ENCODE measurements at regions not wholly inside any gene's neighbourhood (a gene's known extent, or its start where the extent isn't known, plus 50 kb on each side); places are given as distances from the start of the nearest gene placed in this dataset.

- no peak overlapping the region for H3K4me3 ChIP-seq (ENCODE audit: low read length)
Observed at GRCh38 chr13:81682081-81682630, 1341.2 kb upstream of the SPRY2 start.

GRCh38 chr13:81677857-81678256, 1336.9 kb upstream of the SPRY2 start:
- WGBS (ENCODE audit: insufficient coverage, insufficient read length) = no CpG with 5 or more reads among the region's 2 CpGs
- DNase-seq (ENCODE audit: low read depth, low spot score) = no peak
- Histone ChIP-seq H3K4me3 (ENCODE audit: low read length) (no peak overlapping the region), H3K27me3 (ENCODE audit: control insufficient read depth, insufficient read depth, low read length) (no peaks in the 10 kb centered on the region), H3K9me3 (ENCODE audit: control insufficient read depth, insufficient read depth, low read length) (no peaks in the 10 kb centered on the region), H3K36me3 (ENCODE audit: control insufficient read depth, insufficient read depth, low read length) (no peaks in the 10 kb centered on the region; the same call in 1 of the 2 replicates), H3K4me1 (ENCODE audit: control insufficient read depth, insufficient read depth, low read length) (no peaks in the 10 kb centered on the region), H3K27ac (ENCODE audit: low read length) (no peak overlapping the region)

More at GRCh38 chr13:81682081-81682630, 1341.2 kb upstream of the SPRY2 start:
- no peaks in the 10 kb centered on the region for H3K9me3 ChIP-seq (ENCODE audit: control insufficient read depth, insufficient read depth, low read length)
- WGBS (ENCODE audit: insufficient coverage, insufficient read length) = no CpG with 5 or more reads among the region's 2 CpGs
- H3K27ac ChIP-seq (ENCODE audit: low read length) = no peak overlapping the region
- no peak for DNase-seq (ENCODE audit: low read depth, low spot score)
- H3K4me1 ChIP-seq (ENCODE audit: control insufficient read depth, insufficient read depth, low read length) = no peaks in the 10 kb centered on the region
- no peaks in the 10 kb centered on the region for H3K27me3 ChIP-seq (ENCODE audit: control insufficient read depth, insufficient read depth, low read length)
- no peaks in the 10 kb centered on the region for H3K36me3 ChIP-seq (ENCODE audit: control insufficient read depth, insufficient read depth, low read length)

- Histone ChIP-seq H3K36me3 (ENCODE audit: control insufficient read depth, insufficient read depth, low read length) (no peaks in the 10 kb centered on the region; the same call in 1 of the 2 replicates), H3K4me3 (ENCODE audit: low read length) (no peak overlapping the region), H3K4me1 (ENCODE audit: control insufficient read depth, insufficient read depth, low read length) (no peaks in the 10 kb centered on the region), H3K27me3 (ENCODE audit: control insufficient read depth, insufficient read depth, low read length) (no peaks in the 10 kb centered on the region), H3K9me3 (ENCODE audit: control insufficient read depth, insufficient read depth, low read length) (no peaks in the 10 kb centered on the region), H3K27ac (ENCODE audit: low read length) (no peak overlapping the region)
- no CpG with 5 or more reads among the region's 11 CpGs for WGBS (ENCODE audit: insufficient coverage, insufficient read length)
- no peak for DNase-seq (ENCODE audit: low read depth, low spot score)
Observed at GRCh38 chr13:81676008-81676407, 1335.1 kb upstream of the SPRY2 start.

GRCh38 chr13:81671064-81671463, 1330.1 kb upstream of the SPRY2 start:
- no peaks in the 10 kb centered on the region for H3K4me1 ChIP-seq (ENCODE audit: control insufficient read depth, insufficient read depth, low read length)
- no peak for DNase-seq (ENCODE audit: low read depth, low spot score)
- H3K27ac ChIP-seq (ENCODE audit: low read length) = no peak overlapping the region
- no peak overlapping the region for H3K4me3 ChIP-seq (ENCODE audit: low read length)
- H3K27me3 ChIP-seq (ENCODE audit: control insufficient read depth, insufficient read depth, low read length) = no peaks in the 10 kb centered on the region
- H3K9me3 ChIP-seq (ENCODE audit: control insufficient read depth, insufficient read depth, low read length) = no peaks in the 10 kb centered on the region
- WGBS (ENCODE audit: insufficient coverage, insufficient read length) = no CpG with 5 or more reads among the region's 3 CpGs
- H3K36me3 ChIP-seq (ENCODE audit: control insufficient read depth, insufficient read depth, low read length) = no peaks in the 10 kb centered on the region; the same call in 1 of the 2 replicates

GRCh38 chr13:81670048-81670447, 1329.1 kb upstream of the SPRY2 start:
- WGBS (ENCODE audit: insufficient coverage, insufficient read length) = no CpG with 5 or more reads among the region's 2 CpGs
- Histone ChIP-seq H3K9me3 (ENCODE audit: control insufficient read depth, insufficient read depth, low read length) (no peaks in the 10 kb centered on the region), H3K27ac (ENCODE audit: low read length) (no peak overlapping the region), H3K4me3 (ENCODE audit: low read length) (no peak overlapping the region), H3K27me3 (ENCODE audit: control insufficient read depth, insufficient read depth, low read length) (no peaks in the 10 kb centered on the region), H3K36me3 (ENCODE audit: control insufficient read depth, insufficient read depth, low read length) (no peaks in the 10 kb centered on the region), H3K4me1 (ENCODE audit: control insufficient read depth, insufficient read depth, low read length) (no peaks in the 10 kb centered on the region)
- no peak for DNase-seq (ENCODE audit: low read depth, low spot score)

GRCh38 chr13:81664872-81665271, 1323.9 kb upstream of the SPRY2 start:
- H3K27ac ChIP-seq (ENCODE audit: low read length) = no peak overlapping the region
- H3K9me3 ChIP-seq (ENCODE audit: control insufficient read depth, insufficient read depth, low read length) = no peaks in the 10 kb centered on the region
- no peak overlapping the region for H3K4me3 ChIP-seq (ENCODE audit: low read length)
- no CpG with 5 or more reads among the region's 2 CpGs for WGBS (ENCODE audit: insufficient coverage, insufficient read length)
- no peak for DNase-seq (ENCODE audit: low read depth, low spot score)
- no peaks in the 10 kb centered on the region for H3K36me3 ChIP-seq (ENCODE audit: control insufficient read depth, insufficient read depth, low read length)
- H3K4me1 ChIP-seq (ENCODE audit: control insufficient read depth, insufficient read depth, low read length) = no peaks in the 10 kb centered on the region
- H3K27me3 ChIP-seq (ENCODE audit: control insufficient read depth, insufficient read depth, low read length) = no peaks in the 10 kb centered on the region

- H3K27me3 ChIP-seq (ENCODE audit: control insufficient read depth, insufficient read depth, low read length) = no peaks in the 10 kb centered on the region
- H3K27ac ChIP-seq (ENCODE audit: low read length) = no peak overlapping the region
- no CpG with 5 or more reads among the region's 1 CpG for WGBS (ENCODE audit: insufficient coverage, insufficient read length)
- H3K36me3 ChIP-seq (ENCODE audit: control insufficient read depth, insufficient read depth, low read length) = no peaks in the 10 kb centered on the region
- H3K9me3 ChIP-seq (ENCODE audit: control insufficient read depth, insufficient read depth, low read length) = no peaks in the 10 kb centered on the region
- no peaks in the 10 kb centered on the region for H3K4me1 ChIP-seq (ENCODE audit: control insufficient read depth, insufficient read depth, low read length)
- DNase-seq (ENCODE audit: low read depth, low spot score) = no peak
- H3K4me3 ChIP-seq (ENCODE audit: low read length) = no peak overlapping the region
Observed at GRCh38 chr13:81659984-81660383, 1319.1 kb upstream of the SPRY2 start.

GRCh38 chr13:81658598-81659370, 1317.9 kb upstream of the SPRY2 start:
- DNase-seq (ENCODE audit: low read depth, low spot score) = no peak
- H3K36me3 ChIP-seq (ENCODE audit: control insufficient read depth, insufficient read depth, low read length) = no peaks in the 10 kb centered on the region
- no peak overlapping the region for H3K4me3 ChIP-seq (ENCODE audit: low read length)
- no peak overlapping the region for H3K27ac ChIP-seq (ENCODE audit: low read length)
- no peaks in the 10 kb centered on the region for H3K27me3 ChIP-seq (ENCODE audit: control insufficient read depth, insufficient read depth, low read length)
- no CpG with 5 or more reads among the region's 8 CpGs for WGBS (ENCODE audit: insufficient coverage, insufficient read length)
- H3K4me1 ChIP-seq (ENCODE audit: control insufficient read depth, insufficient read depth, low read length) = no peaks in the 10 kb centered on the region
- no peaks in the 10 kb centered on the region for H3K9me3 ChIP-seq (ENCODE audit: control insufficient read depth, insufficient read depth, low read length)

GRCh38 chr13:81639984-81640582, 1299.2 kb upstream of the SPRY2 start:
- no CpG with 5 or more reads among the region's 4 CpGs for WGBS (ENCODE audit: insufficient coverage, insufficient read length)
- Histone ChIP-seq H3K27me3 (ENCODE audit: control insufficient read depth, insufficient read depth, low read length) (no peaks in the 10 kb centered on the region), H3K4me1 (ENCODE audit: control insufficient read depth, insufficient read depth, low read length) (no peaks in the 10 kb centered on the region), H3K36me3 (ENCODE audit: control insufficient read depth, insufficient read depth, low read length) (no peaks in the 10 kb centered on the region), H3K4me3 (ENCODE audit: low read length) (no peak overlapping the region), H3K9me3 (ENCODE audit: control insufficient read depth, insufficient read depth, low read length) (no peaks in the 10 kb centered on the region), H3K27ac (ENCODE audit: low read length) (no peak overlapping the region)
- DNase-seq (ENCODE audit: low read depth, low spot score) = no peak

- H3K9me3 ChIP-seq (ENCODE audit: control insufficient read depth, insufficient read depth, low read length) = no peaks in the 10 kb centered on the region
- no peaks in the 10 kb centered on the region for H3K27me3 ChIP-seq (ENCODE audit: control insufficient read depth, insufficient read depth, low read length)
- no peak overlapping the region for H3K4me3 ChIP-seq (ENCODE audit: low read length)
- no peaks in the 10 kb centered on the region for H3K36me3 ChIP-seq (ENCODE audit: control insufficient read depth, insufficient read depth, low read length)
- H3K4me1 ChIP-seq (ENCODE audit: control insufficient read depth, insufficient read depth, low read length) = no peaks in the 10 kb centered on the region
- no peak for DNase-seq (ENCODE audit: low read depth, low spot score)
- WGBS (ENCODE audit: insufficient coverage, insufficient read length) = no CpG with 5 or more reads among the region's 2 CpGs
- no peak overlapping the region for H3K27ac ChIP-seq (ENCODE audit: low read length)
Observed at GRCh38 chr13:81637457-81637856, 1296.5 kb upstream of the SPRY2 start.
